ENCODE measurements at regions not wholly inside any gene's neighbourhood (a gene's known extent, or its start where the extent isn't known, plus 50 kb on each side); places are given as distances from the start of the nearest gene placed in this dataset.

GRCh38 chr13:29980339-29980738 is 129.9 kb upstream of the UBL3 start:
- no peaks in the 10 kb centered on the region for H3K9me2 ChIP-seq (ENCODE audit: insufficient read depth)
- H3K79me2 ChIP-seq (ENCODE audit: insufficient read depth) = no peaks in the 10 kb centered on the region
- WGBS, 2 experiments (ENCODE audit: low coverage in 1 of 2, low lambda C conversion rate in 2 of 2, missing lambda C conversion rate in 2 of 2) = 80 to 81% methylated on average over 2 of the region's 2 CpGs
- peaks cover 6% of the 10 kb centered on the region; the same call in 1 of the 2 replicates for H3F3A ChIP-seq (ENCODE audit: insufficient read depth)
- H3K27me3 ChIP-seq (replicated peaks; ENCODE audit: insufficient read depth) = no peaks in the 10 kb centered on the region
- no peak overlapping the region for H2AFZ ChIP-seq
- H4K20me1 ChIP-seq (ENCODE audit: insufficient read depth) = no peaks in the 10 kb centered on the region
- H3K4me3 ChIP-seq = no peak overlapping the region
- TF ChIP-seq EZH2phosphoT487 (IDR thresholded peaks at IDR 0.05; ENCODE audit: insufficient read depth, low read depth) = no peak
- no peak for TF ChIP-seq EZH2 (IDR thresholded peaks at IDR 0.05; ENCODE audit: insufficient read depth, poor library complexity, severe bottlenecking)
- no peaks in the 10 kb centered on the region for H3K9me3 ChIP-seq (ENCODE audit: low read depth)
- H3K9ac ChIP-seq = no peak overlapping the region
- in situ Hi-C loops (cut with MboI) = no loop called here
- no peaks in the 10 kb centered on the region for H3K4me1 ChIP-seq (ENCODE audit: insufficient read depth)
- H3K36me3 ChIP-seq (ENCODE audit: low read depth) = no peaks in the 10 kb centered on the region
- no peak overlapping the region for H3K4me2 ChIP-seq (ENCODE audit: unreplicated experiment)
- no peak for DNase-seq
- H3K27ac ChIP-seq = no peak overlapping the region

GRCh38 chr13:29978211-29978610 is 127.8 kb upstream of the UBL3 start:
- no peaks in the 10 kb centered on the region for H3K79me2 ChIP-seq (ENCODE audit: insufficient read depth)
- H2AFZ ChIP-seq = no peak overlapping the region
- peak; percentile 60 for DNase-seq
- no peaks in the 10 kb centered on the region for H3K36me3 ChIP-seq (ENCODE audit: low read depth)
- in situ Hi-C loops (cut with MboI) = no loop called here
- no peaks in the 10 kb centered on the region for H3K4me1 ChIP-seq (ENCODE audit: insufficient read depth)
- H3K4me2 ChIP-seq (ENCODE audit: unreplicated experiment) = no peak overlapping the region
- no peak overlapping the region for H3K4me3 ChIP-seq
- 65 to 74% methylated on average over 2 of the region's 2 CpGs for WGBS, 2 experiments (ENCODE audit: low coverage in 1 of 2, low lambda C conversion rate in 2 of 2, missing lambda C conversion rate in 2 of 2)
- no peaks in the 10 kb centered on the region for H4K20me1 ChIP-seq (ENCODE audit: insufficient read depth)
- H3K9ac ChIP-seq = no peak overlapping the region
- no peak overlapping the region for H3K27ac ChIP-seq
- H3F3A ChIP-seq (ENCODE audit: insufficient read depth) = peaks cover 6% of the 10 kb centered on the region; the same call in 1 of the 2 replicates
- no peaks in the 10 kb centered on the region for H3K27me3 ChIP-seq (replicated peaks; ENCODE audit: insufficient read depth)
- no peaks in the 10 kb centered on the region for H3K9me2 ChIP-seq (ENCODE audit: insufficient read depth)
- no peaks in the 10 kb centered on the region for H3K9me3 ChIP-seq (ENCODE audit: low read depth)
- no peak for TF ChIP-seq EZH2 (IDR thresholded peaks at IDR 0.05; ENCODE audit: insufficient read depth, poor library complexity, severe bottlenecking)
- TF ChIP-seq EZH2phosphoT487 (IDR thresholded peaks at IDR 0.05; ENCODE audit: insufficient read depth, low read depth) = no peak

- Histone ChIP-seq H3K27ac (no peak overlapping the region), H4K20me1 (ENCODE audit: insufficient read depth) (no peaks in the 10 kb centered on the region), H3K9ac (no peak overlapping the region), H3K4me1 (ENCODE audit: insufficient read depth) (no peaks in the 10 kb centered on the region), H2AFZ (no peak overlapping the region), H3K79me2 (ENCODE audit: insufficient read depth) (no peaks in the 10 kb centered on the region), H3F3A (ENCODE audit: insufficient read depth) (peaks cover 6% of the 10 kb centered on the region; the same call in 1 of the 2 replicates), H3K4me3 (no peak overlapping the region), H3K4me2 (ENCODE audit: unreplicated experiment) (no peak overlapping the region), H3K9me3 (ENCODE audit: low read depth) (no peaks in the 10 kb centered on the region), H3K9me2 (ENCODE audit: insufficient read depth) (no peaks in the 10 kb centered on the region), H3K27me3 (replicated peaks; ENCODE audit: insufficient read depth) (no peaks in the 10 kb centered on the region), H3K36me3 (ENCODE audit: low read depth) (no peaks in the 10 kb centered on the region)
- in situ Hi-C loops (cut with MboI) = no loop called here
- 51 to 56% methylated on average over 6 of the region's 6 CpGs for WGBS, 2 experiments (ENCODE audit: low coverage in 1 of 2, low lambda C conversion rate in 2 of 2, missing lambda C conversion rate in 2 of 2)
- DNase-seq = no peak
- TF ChIP-seq EZH2phosphoT487 (IDR thresholded peaks at IDR 0.05; ENCODE audit: insufficient read depth, low read depth) (no peak), EZH2 (IDR thresholded peaks at IDR 0.05; ENCODE audit: insufficient read depth, poor library complexity, severe bottlenecking) (no peak)
These were observed 127.2 kb upstream of the UBL3 start for GRCh38 chr13:29977476-29978120.

- H3K36me3 ChIP-seq (ENCODE audit: low read depth) = no peaks in the 10 kb centered on the region
- no peak overlapping the region for H3K27ac ChIP-seq
- H2AFZ ChIP-seq = no peak overlapping the region
These were observed 126.1 kb upstream of the UBL3 start for GRCh38 chr13:29976535-29976934.

More at GRCh38 chr13:29976535-29976934, 126.1 kb upstream of the UBL3 start:
- Histone ChIP-seq H3K9ac (no peak overlapping the region), H4K20me1 (ENCODE audit: insufficient read depth) (no peaks in the 10 kb centered on the region), H3F3A (ENCODE audit: insufficient read depth) (peaks cover 6% of the 10 kb centered on the region; the same call in 1 of the 2 replicates), H3K79me2 (ENCODE audit: insufficient read depth) (no peaks in the 10 kb centered on the region), H3K9me2 (ENCODE audit: insufficient read depth) (no peaks in the 10 kb centered on the region), H3K4me1 (ENCODE audit: insufficient read depth) (no peaks in the 10 kb centered on the region), H3K4me2 (ENCODE audit: unreplicated experiment) (no peak overlapping the region), H3K4me3 (no peak overlapping the region), H3K9me3 (ENCODE audit: low read depth) (no peaks in the 10 kb centered on the region), H3K27me3 (replicated peaks; ENCODE audit: insufficient read depth) (no peaks in the 10 kb centered on the region)
- TF ChIP-seq EZH2 (IDR thresholded peaks at IDR 0.05; ENCODE audit: insufficient read depth, poor library complexity, severe bottlenecking) (no peak), EZH2phosphoT487 (IDR thresholded peaks at IDR 0.05; ENCODE audit: insufficient read depth, low read depth) (no peak)
- in situ Hi-C loops (cut with MboI) = no loop called here
- DNase-seq = no peak
- WGBS, 2 experiments (ENCODE audit: low coverage in 1 of 2, low lambda C conversion rate in 2 of 2, missing lambda C conversion rate in 2 of 2) = 91 to 98% methylated on average over 5 of the region's 5 CpGs
